A549 (cell line): ENCODE measurements at regions not wholly inside any gene's neighbourhood (a gene's known extent, or its start where the extent isn't known, plus 50 kb on each side); places are given as distances from the start of the nearest gene placed in this dataset.

Source experiments
- CBX2 ChIP-seq: fragments of 200-600 bp; sonication (generic); IDR thresholded peaks from 2 replicates; pipeline ENCODE4 v1.6.1; 2016; ENCODE audit warnings: low read depth, mild to moderate bottlenecking, borderline replicate concordance
- CEBPB ChIP-seq, 2 experiments: fragments of >200 bp in 1 of 2; sonication (Bioruptor Twin) in 1 of 2; formaldehyde crosslinking in 1 of 2; IDR thresholded peaks; 2 replicates each; pipeline ENCODE4 v1.6.1; 2012 to 2016
- CTCF ChIP-seq: fragments of >200 bp; sonication (Bioruptor Twin); formaldehyde crosslinking; IDR thresholded peaks from 3 replicates; pipeline ENCODE4 v1.5.1; 2016
- HDAC2 ChIP-seq: fragments of 200-600 bp; sonication (generic); IDR thresholded peaks from 2 replicates; pipeline ENCODE4 v1.6.1; 2016
- JUNB ChIP-seq: fragments of >200 bp; sonication (Bioruptor Twin); formaldehyde crosslinking; IDR thresholded peaks from 2 replicates; pipeline ENCODE4 v1.6.1; 2016
- MAX ChIP-seq: IDR thresholded peaks from 2 replicates; pipeline ENCODE4 v1.6.1; 2012
- MAZ ChIP-seq: fragments of 150-350 bp; IDR thresholded peaks from 2 replicates; pipeline ENCODE4 v1.6.1; 2014; ENCODE audit warnings: antibody characterized with exemption, low read depth, low read length, borderline replicate concordance
- NR3C1 ChIP-seq: fragments of >200 bp; sonication (Bioruptor Twin); formaldehyde crosslinking; IDR thresholded peaks from 3 replicates; pipeline ENCODE4 v1.6.1; 2017
- PBX3 ChIP-seq: IDR thresholded peaks from 2 replicates; pipeline ENCODE4 v1.6.1; 2012
- POLR2A ChIP-seq: IDR thresholded peaks from 2 replicates; pipeline ENCODE4 v1.6.1; 2012; ENCODE audit warnings: mild to moderate bottlenecking, low read length
- POLR2AphosphoS2 ChIP-seq: conservative IDR thresholded peaks from 2 replicates; pipeline ENCODE4 v1.6.1; 2012; ENCODE audit warnings: low read length, improper control_type of control experiment, inconsistent platforms
- RAD21 ChIP-seq, 2 experiments: fragments of >200 bp in 1 of 2; sonication (Bioruptor Twin) in 1 of 2; formaldehyde crosslinking in 1 of 2; IDR thresholded peaks in 1 of 2; conservative IDR thresholded peaks in 1 of 2; 2 replicates in 1 of 2; 3 replicates in 1 of 2; pipeline ENCODE4 v1.6.1; 2012 to 2018; ENCODE audit warnings: inconsistent platforms in 1 of 2
- RCOR1 ChIP-seq: fragments of 150-350 bp; IDR thresholded peaks from 2 replicates; pipeline ENCODE4 v1.6.1; 2014; ENCODE audit warnings: antibody characterized with exemption, low read length, low read depth
- REST ChIP-seq: fragments of 200-600 bp; sonication (generic); IDR thresholded peaks from 2 replicates; pipeline ENCODE4 v1.6.1; 2016; ENCODE audit warnings: antibody characterized with exemption, mild to moderate bottlenecking, moderate library complexity

GRCh38 chr20:40160097-40160550 lies 528.9 kb downstream of the MAFB start:
- TF ChIP-seq RCOR1 (no peak), POLR2AphosphoS2 (no peak), JUNB (no peak), CTCF (peak; percentile 38; the same call in 2 of the 3 replicates), PBX3 (no peak), NR3C1 (no peak), RAD21 (conservative IDR thresholded peaks at IDR 0.05 in 1 of 2, IDR thresholded peaks at IDR 0.05 in 1 of 2) (peak; percentile 23 to 47; a peak in 3 of 5 replicates), MAX (no peak), CBX2 (no peak), MAZ (no peak), HDAC2 (no peak), CEBPB (IDR thresholded peaks at IDR 0.05) (no peak), REST (no peak), POLR2A (no peak)
